Astrocyte (in vitro differentiated cells and primary cell): ENCODE measurements at regions not wholly inside any gene's neighbourhood (a gene's known extent, or its start where the extent isn't known, plus 50 kb on each side); places are given as distances from the start of the nearest gene placed in this dataset.

Source experiments
- EZH2 ChIP-seq: IDR thresholded peaks from 2 replicates; pipeline ENCODE4 v1.6.1; 2012; ENCODE audit warnings: mild to moderate bottlenecking, low read length, inconsistent platforms; ENCODE audit not compliant: insufficient read depth
- TF ChIP-seq, protein P1 (sequence below): IDR thresholded peaks from 2 replicates; pipeline ENCODE4 v1.5.1; 2011; ENCODE audit warnings: low read depth, mild to moderate bottlenecking, inconsistent platforms, low read length, moderate library complexity; ENCODE audit not compliant: insufficient read depth

DNA sequence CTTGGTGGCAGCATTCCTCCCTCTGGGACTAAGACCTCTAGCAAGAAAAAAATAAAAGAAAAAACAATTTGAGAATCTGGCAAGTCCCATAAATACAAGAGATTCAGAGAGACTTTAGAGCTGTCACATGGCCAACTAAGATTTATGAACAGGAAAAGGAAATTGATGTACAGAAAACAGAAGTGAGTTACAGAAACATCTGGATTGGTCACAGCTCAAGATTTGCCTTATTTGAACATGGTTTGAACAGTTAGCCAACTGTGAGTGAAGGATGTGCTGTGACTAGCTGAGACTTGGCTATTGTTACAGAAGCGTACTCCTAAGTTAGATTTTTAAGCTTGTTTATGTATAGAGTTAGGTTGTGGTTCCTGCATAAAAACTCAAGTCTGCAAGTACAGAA, 340.2 kb downstream of the SLCO4C1 start:
- TF ChIP-seq, protein P1, sequence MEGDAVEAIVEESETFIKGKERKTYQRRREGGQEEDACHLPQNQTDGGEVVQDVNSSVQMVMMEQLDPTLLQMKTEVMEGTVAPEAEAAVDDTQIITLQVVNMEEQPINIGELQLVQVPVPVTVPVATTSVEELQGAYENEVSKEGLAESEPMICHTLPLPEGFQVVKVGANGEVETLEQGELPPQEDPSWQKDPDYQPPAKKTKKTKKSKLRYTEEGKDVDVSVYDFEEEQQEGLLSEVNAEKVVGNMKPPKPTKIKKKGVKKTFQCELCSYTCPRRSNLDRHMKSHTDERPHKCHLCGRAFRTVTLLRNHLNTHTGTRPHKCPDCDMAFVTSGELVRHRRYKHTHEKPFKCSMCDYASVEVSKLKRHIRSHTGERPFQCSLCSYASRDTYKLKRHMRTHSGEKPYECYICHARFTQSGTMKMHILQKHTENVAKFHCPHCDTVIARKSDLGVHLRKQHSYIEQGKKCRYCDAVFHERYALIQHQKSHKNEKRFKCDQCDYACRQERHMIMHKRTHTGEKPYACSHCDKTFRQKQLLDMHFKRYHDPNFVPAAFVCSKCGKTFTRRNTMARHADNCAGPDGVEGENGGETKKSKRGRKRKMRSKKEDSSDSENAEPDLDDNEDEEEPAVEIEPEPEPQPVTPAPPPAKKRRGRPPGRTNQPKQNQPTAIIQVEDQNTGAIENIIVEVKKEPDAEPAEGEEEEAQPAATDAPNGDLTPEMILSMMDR = no peak
- TF ChIP-seq EZH2 = no peak
